ENCODE measurements at regions not wholly inside any gene's neighbourhood (a gene's known extent, or its start where the extent isn't known, plus 50 kb on each side); places are given as distances from the start of the nearest gene placed in this dataset.

GRCh38 chr16:75909746-75910145, 183.5 kb upstream of the CPHXL start (continued):
- no peak for TF ChIP-seq HMG20A (CRISPR knock-in tag; IDR thresholded peaks at IDR 0.05; ENCODE audit: borderline replicate concordance)
- no peak for TF ChIP-seq ZNF253 (CRISPR knock-in tag; IDR thresholded peaks at IDR 0.05; ENCODE audit: borderline replicate concordance)
- TF ChIP-seq ZNF639 (CRISPR knock-in tag; conservative IDR thresholded peaks at IDR 0.05) = no peak

GRCh38 chr16:75911896-75912295, 185.6 kb upstream of the CPHXL start:
- TF ChIP-seq ELF1 (CRISPR knock-in tag; IDR thresholded peaks at IDR 0.05) (no peak), KLF16 (CRISPR knock-in tag; IDR thresholded peaks at IDR 0.05) (no peak), ZNF121 (CRISPR knock-in tag; IDR thresholded peaks at IDR 0.05) (no peak), PCBP2 (optimal IDR thresholded peaks at IDR 0.05; ENCODE audit: low read depth, low read length, poor library complexity, severe bottlenecking) (no peak), BCLAF1 (IDR thresholded peaks at IDR 0.05) (no peak), ZBTB38 (CRISPR knock-in tag; IDR thresholded peaks at IDR 0.05) (no peak), PTBP1 (IDR thresholded peaks at IDR 0.05; ENCODE audit: low read depth, low read length, poor library complexity, severe bottlenecking) (no peak), ZBTB26 (CRISPR knock-in tag; IDR thresholded peaks at IDR 0.05; ENCODE audit: borderline replicate concordance) (no peak), THAP9 (CRISPR knock-in tag; IDR thresholded peaks at IDR 0.05; ENCODE audit: borderline replicate concordance) (no peak)
- BruUV-seq (replicated peaks) = no TSS peak
- CTCF ChIA-PET (ENCODE audit: low intra/inter-chr PET ratio, low total read pairs) = no interaction called here
- POLR2A ChIA-PET = no interaction called here
- in situ Hi-C loops (cut with HindIII; ENCODE audit: extremely low pct_ligation_motif_present, low pct_unique_long_range_greater_than_20kb) (no loop called here), intact Hi-C loops (cut with micrococcal nuclease; ENCODE audit: unreplicated experiment) (no loop called here)
- ATAC-seq = no peak
- no peak for DNase-seq (ENCODE audit: low spot score)
- FAIRE-seq = no peak
- Histone ChIP-seq H3K9ac (ENCODE audit: insufficient read depth, low read depth, low read length) (no peak overlapping the region), H3K4me2 (ENCODE audit: low read depth, low read length) (no peak overlapping the region), H3K27me3 (ENCODE audit: control insufficient read depth in 1 of 2, insufficient read depth in 2 of 2, low read length in 2 of 2) (peaks cover 0 to 1% of the 10 kb centered on the region in 2 experiments; a peak in 1 of 5 replicates), H3K27ac (ENCODE audit: extremely low read length, insufficient read depth, low read length) (no peak overlapping the region), H2AFZ (ENCODE audit: low read length) (no peak overlapping the region), H3K4me1 (ENCODE audit: insufficient read depth, low read length) (no peaks in the 10 kb centered on the region), H3K79me2 (ENCODE audit: insufficient read depth, low read length) (no peaks in the 10 kb centered on the region), H3K9me3 (ENCODE audit: low read length) (no peaks in the 10 kb centered on the region), H3K36me3 (replicated peaks in 1 of 2; ENCODE audit: control insufficient read depth in 1 of 2, insufficient read depth in 2 of 2, low read length in 2 of 2) (no peaks in the 10 kb centered on the region), H3K4me3 (replicated peaks in 1 of 3; ENCODE audit: insufficient read depth in 1 of 3, low read depth in 2 of 3, low read length in 3 of 3) (no peak overlapping the region), H4K20me1 (ENCODE audit: insufficient read depth, low read length) (no peaks in the 10 kb centered on the region)
- 15% methylated on average over 3 of the region's 3 CpGs for WGBS (ENCODE audit: low lambda C conversion rate)

Data from HepG2 (cell line).